HL-60 (cell line): ENCODE measurements at regions not wholly inside any gene's neighbourhood (a gene's known extent, or its start where the extent isn't known, plus 50 kb on each side); places are given as distances from the start of the nearest gene placed in this dataset.

Experiments used
- DNase-seq, 2 experiments: peaks; one replicate each; pipeline ENCODE4 v3.0.0-alpha.2; 2010 to 2020; ENCODE audit warnings: low read depth in 1 of 2, low spot score in 1 of 2
- H3K27ac ChIP-seq: fragments of 250-450 bp; sonication (Bioruptor Pico); replicated peaks from 2 replicates; pipeline ENCODE4 v1.5.1; 2020; ENCODE audit warnings: mild to moderate bottlenecking, moderate library complexity
- H3K27me3 ChIP-seq: fragments of 250-450 bp; sonication (Bioruptor Pico); 2 replicates; pipeline ENCODE4 v1.5.1; 2021; ENCODE audit warnings: mild to moderate bottlenecking, moderate library complexity; ENCODE audit not compliant: insufficient read depth, poor library complexity, severe bottlenecking
- H3K4me3 ChIP-seq: replicated peaks from 2 replicates; pipeline ENCODE4 v1.5.1; 2011; ENCODE audit warnings: mild to moderate bottlenecking, control low read depth, low read length; ENCODE audit not compliant: insufficient read depth
- GABPA ChIP-seq: IDR thresholded peaks from 2 replicates; pipeline ENCODE4 v1.6.1; 2012; ENCODE audit warnings: low read depth
- POLR2AphosphoS5 ChIP-seq: IDR thresholded peaks from 2 replicates; pipeline ENCODE4 v1.6.1; 2012; ENCODE audit warnings: low read depth
- SPI1 ChIP-seq: IDR thresholded peaks from 2 replicates; pipeline ENCODE4 v1.6.1; 2012; ENCODE audit warnings: low read depth, mild to moderate bottlenecking, borderline replicate concordance
- TF ChIP-seq, protein P1 (sequence below): IDR thresholded peaks from 2 replicates; pipeline ENCODE4 v1.6.1; 2012; ENCODE audit warnings: low read depth; ENCODE audit not compliant: insufficient replicate concordance
- TF ChIP-seq, protein P2 (sequence below): IDR thresholded peaks from one replicate; pipeline ENCODE4 v1.5.1; 2011; ENCODE audit warnings: low read length, control low read depth, inconsistent platforms; ENCODE audit not compliant: insufficient read depth

GRCh38 chr18:41266616-41267015 lies 688.4 kb upstream of the PIK3C3 start:
- Histone ChIP-seq H3K27ac (no peak overlapping the region), H3K27me3 (no peaks in the 10 kb centered on the region), H3K4me3 (no peak overlapping the region)
- DNase-seq = no peak
- TF ChIP-seq, protein P1, sequence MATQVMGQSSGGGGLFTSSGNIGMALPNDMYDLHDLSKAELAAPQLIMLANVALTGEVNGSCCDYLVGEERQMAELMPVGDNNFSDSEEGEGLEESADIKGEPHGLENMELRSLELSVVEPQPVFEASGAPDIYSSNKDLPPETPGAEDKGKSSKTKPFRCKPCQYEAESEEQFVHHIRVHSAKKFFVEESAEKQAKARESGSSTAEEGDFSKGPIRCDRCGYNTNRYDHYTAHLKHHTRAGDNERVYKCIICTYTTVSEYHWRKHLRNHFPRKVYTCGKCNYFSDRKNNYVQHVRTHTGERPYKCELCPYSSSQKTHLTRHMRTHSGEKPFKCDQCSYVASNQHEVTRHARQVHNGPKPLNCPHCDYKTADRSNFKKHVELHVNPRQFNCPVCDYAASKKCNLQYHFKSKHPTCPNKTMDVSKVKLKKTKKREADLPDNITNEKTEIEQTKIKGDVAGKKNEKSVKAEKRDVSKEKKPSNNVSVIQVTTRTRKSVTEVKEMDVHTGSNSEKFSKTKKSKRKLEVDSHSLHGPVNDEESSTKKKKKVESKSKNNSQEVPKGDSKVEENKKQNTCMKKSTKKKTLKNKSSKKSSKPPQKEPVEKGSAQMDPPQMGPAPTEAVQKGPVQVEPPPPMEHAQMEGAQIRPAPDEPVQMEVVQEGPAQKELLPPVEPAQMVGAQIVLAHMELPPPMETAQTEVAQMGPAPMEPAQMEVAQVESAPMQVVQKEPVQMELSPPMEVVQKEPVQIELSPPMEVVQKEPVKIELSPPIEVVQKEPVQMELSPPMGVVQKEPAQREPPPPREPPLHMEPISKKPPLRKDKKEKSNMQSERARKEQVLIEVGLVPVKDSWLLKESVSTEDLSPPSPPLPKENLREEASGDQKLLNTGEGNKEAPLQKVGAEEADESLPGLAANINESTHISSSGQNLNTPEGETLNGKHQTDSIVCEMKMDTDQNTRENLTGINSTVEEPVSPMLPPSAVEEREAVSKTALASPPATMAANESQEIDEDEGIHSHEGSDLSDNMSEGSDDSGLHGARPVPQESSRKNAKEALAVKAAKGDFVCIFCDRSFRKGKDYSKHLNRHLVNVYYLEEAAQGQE = no peak
- TF ChIP-seq POLR2AphosphoS5 (no peak), SPI1 (no peak), GABPA (no peak)
- TF ChIP-seq, protein P2, sequence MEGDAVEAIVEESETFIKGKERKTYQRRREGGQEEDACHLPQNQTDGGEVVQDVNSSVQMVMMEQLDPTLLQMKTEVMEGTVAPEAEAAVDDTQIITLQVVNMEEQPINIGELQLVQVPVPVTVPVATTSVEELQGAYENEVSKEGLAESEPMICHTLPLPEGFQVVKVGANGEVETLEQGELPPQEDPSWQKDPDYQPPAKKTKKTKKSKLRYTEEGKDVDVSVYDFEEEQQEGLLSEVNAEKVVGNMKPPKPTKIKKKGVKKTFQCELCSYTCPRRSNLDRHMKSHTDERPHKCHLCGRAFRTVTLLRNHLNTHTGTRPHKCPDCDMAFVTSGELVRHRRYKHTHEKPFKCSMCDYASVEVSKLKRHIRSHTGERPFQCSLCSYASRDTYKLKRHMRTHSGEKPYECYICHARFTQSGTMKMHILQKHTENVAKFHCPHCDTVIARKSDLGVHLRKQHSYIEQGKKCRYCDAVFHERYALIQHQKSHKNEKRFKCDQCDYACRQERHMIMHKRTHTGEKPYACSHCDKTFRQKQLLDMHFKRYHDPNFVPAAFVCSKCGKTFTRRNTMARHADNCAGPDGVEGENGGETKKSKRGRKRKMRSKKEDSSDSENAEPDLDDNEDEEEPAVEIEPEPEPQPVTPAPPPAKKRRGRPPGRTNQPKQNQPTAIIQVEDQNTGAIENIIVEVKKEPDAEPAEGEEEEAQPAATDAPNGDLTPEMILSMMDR = no peak

GRCh38 chr18:41266204-41266603 lies 688.8 kb upstream of the PIK3C3 start:
- DNase-seq = no peak
- Histone ChIP-seq H3K4me3 (no peak overlapping the region), H3K27ac (no peak overlapping the region), H3K27me3 (no peaks in the 10 kb centered on the region)
- TF ChIP-seq SPI1 = no peak
- TF ChIP-seq, protein P2 = no peak
- TF ChIP-seq GABPA = no peak
- TF ChIP-seq POLR2AphosphoS5 = no peak
- TF ChIP-seq, protein P1 = no peak

DNA sequence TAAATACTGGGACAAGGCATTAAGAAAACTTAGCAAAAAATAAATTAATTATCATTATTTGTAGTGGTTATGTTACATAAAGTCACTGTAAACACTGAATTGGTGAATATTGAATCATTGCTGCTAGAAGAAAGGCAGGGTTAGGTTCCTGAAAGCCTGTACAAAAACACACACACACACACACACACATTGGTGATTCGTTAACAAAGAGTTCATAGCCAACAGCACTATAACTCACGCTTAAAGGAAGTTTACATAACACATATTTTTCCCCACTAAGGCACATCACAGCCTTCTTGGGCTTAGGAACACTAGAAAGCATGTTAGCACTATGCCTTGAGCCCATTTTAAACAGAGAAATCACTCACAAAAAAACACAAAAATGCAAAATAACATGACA lies 690.0 kb upstream of the PIK3C3 start:
- TF ChIP-seq SPI1 (no peak), POLR2AphosphoS5 (no peak), GABPA (no peak)
- TF ChIP-seq, protein P1 = no peak
- TF ChIP-seq, protein P2 = no peak
- Histone ChIP-seq H3K27me3 (no peaks in the 10 kb centered on the region), H3K27ac (no peak overlapping the region), H3K4me3 (no peak overlapping the region)
- DNase-seq = no peak
